HG03135 (cell line): ENCODE measurements at regions not wholly inside any gene's neighbourhood (a gene's known extent, or its start where the extent isn't known, plus 50 kb on each side); places are given as distances from the start of the nearest gene placed in this dataset.

ENCODE experiments used
- ATAC-seq: cut with Tn5 transposase; IDR thresholded peaks from one replicate; pipeline ENCODE4 v1.9.1; 2021; ENCODE audit warnings: mild to moderate bottlenecking, moderate library complexity; ENCODE audit not compliant: unreplicated experiment

- ATAC-seq, result no peak
Measured at GRCh38 chr5:155068616-155069100, 55.1 kb downstream of the KIF4B start.

GRCh38 chr5:155069961-155070360, 56.4 kb downstream of the KIF4B start:
- ATAC-seq, result no peak

DNA sequence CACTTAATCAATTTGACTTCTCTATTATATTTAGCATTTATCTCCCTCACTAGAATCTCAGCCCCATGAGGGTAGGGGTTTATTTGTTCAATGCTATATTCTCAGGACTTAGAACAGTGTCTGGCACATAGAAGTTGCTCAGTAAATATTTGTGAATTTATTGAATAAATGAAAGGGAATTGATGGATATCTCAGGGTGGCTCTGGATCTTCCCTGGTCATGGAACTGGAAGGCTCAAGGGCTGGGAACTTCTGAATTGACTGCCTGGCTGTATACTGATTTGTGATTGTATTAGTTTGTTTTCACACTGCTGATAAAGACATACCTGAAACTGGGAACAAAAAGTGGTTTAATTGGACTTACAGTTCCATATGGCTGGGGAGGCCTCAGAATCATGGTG, 57.2 kb downstream of the KIF4B start:
- ATAC-seq, result no peak

GRCh38 chr5:155076379-155076778, 62.8 kb downstream of the KIF4B start:
- ATAC-seq, result no peak

DNA sequence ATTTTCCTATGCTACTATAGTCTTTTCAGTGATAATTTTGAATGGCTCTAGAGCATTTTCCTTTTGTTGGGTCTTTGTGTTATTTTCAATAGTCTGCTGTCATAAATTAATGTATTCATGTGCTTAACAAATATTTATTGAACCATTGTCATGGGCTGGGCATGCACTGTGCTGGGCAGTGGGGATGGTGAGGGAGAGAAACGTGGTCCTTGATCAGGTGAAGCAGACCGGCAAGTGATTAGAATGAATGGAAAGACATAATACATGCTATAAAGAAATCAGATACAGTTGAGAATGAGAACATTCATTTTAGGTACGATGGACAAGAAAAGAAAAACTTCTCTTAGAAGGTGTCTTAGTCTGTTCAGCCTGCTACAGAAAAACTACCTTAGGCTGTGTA, 66.1 kb downstream of the KIF4B start:
- no peak for ATAC-seq

DNA sequence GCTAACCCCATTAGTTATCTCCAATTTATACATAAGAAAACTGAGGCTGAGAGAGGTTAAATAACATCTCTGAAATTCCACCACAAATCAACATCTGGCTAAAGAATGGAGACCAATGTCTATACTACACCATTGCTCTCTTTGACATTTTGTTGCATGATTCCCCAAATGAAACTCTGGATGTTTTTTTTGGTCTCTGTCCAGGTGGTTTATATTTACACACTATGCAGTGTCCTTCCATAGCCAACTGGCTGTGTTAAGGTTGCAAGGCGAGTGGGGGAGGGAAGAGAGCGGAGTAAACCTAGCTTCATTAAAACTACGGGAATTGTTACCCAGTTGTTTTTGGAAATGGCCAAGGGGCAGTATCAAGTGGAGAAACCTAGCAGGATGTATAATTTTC, 67.2 kb downstream of the KIF4B start:
- no peak for ATAC-seq

GRCh38 chr5:155081618-155082017, 68.1 kb downstream of the KIF4B start:
- ATAC-seq, result no peak

DNA sequence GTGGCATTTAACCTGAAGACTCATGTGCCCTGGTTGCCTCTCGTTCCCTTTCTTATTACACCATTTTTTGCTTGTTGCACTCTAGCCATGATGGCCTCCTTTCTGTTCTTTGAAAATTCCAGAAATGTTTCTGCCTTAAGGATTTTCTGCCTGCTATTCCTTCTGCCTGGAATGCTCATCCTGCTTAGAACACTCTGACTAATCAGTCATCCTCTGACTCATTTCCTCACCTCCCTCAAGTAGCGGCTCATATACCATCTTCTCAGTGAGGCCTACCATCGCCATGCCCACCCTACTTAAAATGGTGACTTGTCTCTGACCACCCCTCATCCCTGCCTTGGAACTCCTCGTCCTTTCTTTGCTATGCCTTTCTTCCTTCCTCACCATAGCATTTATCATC, 68.8 kb downstream of the KIF4B start:
- no peak for ATAC-seq

DNA sequence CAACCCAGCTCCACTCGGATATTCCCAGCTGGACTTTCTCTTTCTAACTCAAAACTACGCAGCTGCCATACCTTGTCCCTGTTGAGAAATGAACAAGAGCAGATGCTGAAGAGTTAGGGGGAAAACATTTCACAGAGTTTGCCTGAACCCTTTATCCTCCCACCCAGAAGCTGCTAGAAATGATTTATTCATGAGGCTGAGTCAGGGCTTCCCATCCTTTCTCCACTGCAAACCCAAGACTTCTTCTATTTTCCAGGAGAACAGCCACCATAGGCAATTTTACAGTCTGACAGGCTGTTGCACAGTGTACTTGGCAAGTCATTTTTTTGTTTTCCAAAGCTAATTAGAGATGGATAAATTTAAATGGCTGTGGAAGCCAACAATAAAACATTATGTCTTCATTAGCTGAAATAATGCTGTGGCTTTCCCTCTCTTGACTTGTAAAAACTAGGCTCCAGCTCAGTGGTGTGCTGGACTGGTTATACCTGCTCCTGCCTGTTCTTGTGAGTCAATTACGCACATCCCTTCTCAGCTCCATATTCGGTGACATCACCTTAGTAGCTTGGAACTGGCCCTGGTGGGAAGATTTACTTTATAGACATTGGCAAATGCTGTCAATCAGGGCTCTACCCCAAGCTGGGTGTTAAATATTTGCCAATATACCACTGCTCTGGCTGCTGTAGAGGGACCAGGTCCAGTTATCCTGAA, 71.9 kb downstream of the KIF4B start:
- no peak for ATAC-seq

GRCh38 chr5:155087036-155087435, 73.5 kb downstream of the KIF4B start:
- no peak for ATAC-seq

DNA sequence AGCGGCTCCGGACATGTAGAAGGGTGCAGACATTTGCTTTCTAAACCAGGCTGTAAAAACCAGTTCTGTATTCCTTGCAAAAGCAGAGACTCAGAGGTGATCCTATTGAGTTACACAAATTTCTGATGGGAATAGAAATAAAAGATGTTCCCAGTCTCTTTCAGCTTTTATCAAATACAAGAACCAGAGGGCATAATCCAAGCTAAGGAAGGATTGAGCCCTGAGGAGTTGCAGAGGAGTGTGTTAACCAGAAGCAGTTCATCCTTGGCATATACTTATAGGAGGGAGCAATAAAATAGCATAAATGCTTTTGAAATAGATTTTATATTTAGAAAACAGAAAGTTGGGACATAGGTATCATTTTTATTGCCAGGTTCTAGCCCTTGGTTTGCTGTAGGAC, 75.3 kb downstream of the KIF4B start:
- no peak for ATAC-seq

DNA sequence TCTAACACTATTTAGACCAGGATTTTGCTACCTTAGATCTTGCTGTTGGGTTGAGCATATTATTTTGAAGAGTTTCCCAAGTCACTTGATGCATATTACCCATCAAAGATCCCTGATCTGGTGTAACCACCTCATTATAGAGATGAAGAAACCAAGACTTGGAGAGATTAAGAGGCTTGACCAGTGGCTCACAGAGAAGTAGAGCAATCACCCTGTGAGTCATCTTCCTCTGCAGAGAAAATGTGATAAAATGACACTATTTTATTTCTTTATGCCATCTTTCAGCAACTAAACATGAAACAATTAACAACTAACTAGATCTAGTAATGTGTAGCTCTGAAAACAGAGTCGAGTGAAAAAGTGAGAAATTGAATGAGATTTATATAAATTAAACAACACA, 76.1 kb downstream of the KIF4B start:
- no peak for ATAC-seq

GRCh38 chr5:155091063-155091648, 77.6 kb downstream of the KIF4B start:
- ATAC-seq, result no peak

GRCh38 chr5:155091768-155092717, 78.5 kb downstream of the KIF4B start:
- no peak for ATAC-seq

DNA sequence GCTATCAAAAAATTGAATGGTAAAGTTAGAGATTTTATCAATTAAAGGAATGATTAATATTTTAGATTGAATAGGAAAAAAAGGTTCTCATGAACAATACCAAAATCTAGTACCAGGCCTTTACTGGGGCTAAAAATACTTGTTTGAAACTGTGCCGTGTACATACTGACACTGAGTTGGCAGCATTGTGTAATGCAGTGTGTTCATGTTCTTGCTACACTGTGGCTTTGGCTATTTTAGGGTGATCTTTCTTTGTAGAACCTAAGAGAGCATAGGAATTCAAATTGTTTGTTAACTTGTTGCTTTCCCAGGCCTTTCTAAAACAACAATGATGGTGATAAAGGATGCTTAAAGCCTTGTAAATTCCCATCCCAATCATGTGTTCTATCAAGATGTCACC, 80.9 kb downstream of the KIF4B start:
- no peak for ATAC-seq

- ATAC-seq, result no peak
Measured at GRCh38 chr5:155097995-155098394, 84.4 kb downstream of the KIF4B start.

- ATAC-seq, result no peak
Measured at GRCh38 chr5:155098433-155098832, 84.9 kb downstream of the KIF4B start.

GRCh38 chr5:155101697-155102096, 88.1 kb downstream of the KIF4B start:
- no peak for ATAC-seq

GRCh38 chr5:155103146-155103545, 89.6 kb downstream of the KIF4B start:
- no peak for ATAC-seq

DNA sequence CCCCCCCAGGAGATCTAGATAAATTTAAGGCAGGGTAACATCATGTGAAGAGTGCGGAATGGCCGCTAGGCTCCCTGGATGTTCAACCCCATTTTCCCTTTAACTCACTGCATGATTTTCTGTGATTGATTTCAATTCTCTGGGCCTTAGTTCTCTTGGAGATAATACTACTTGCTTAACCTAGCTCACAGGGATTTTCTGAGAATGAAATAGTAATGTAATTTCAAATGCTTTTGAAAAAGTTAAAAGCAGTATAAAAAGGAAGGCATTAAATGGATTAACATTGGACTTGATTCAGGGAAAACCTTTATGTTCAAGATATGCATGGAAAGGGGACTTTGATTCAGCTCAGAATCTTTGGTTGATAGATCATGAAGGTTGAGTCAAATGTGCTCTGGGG, 90.9 kb downstream of the KIF4B start:
- no peak for ATAC-seq

DNA sequence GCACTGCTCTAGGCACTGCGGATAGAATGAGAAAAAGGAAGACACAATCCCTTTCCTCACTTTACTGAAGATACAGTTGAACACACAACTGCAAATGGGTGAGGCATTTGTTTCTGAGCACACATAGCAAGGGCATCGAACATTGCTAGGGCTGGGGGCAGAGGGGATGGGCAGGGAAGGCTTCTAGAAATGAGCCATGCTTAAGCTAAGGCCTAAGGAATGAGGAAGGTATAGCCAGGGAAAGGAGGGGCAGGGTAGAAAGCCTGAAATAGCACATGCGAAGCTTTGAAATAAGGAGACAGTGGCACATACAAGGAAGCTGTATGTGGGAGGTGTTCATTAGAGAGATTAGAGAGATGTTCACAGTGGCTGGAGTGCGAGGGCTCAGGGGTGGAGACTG, 92.7 kb downstream of the KIF4B start:
- no peak for ATAC-seq

DNA sequence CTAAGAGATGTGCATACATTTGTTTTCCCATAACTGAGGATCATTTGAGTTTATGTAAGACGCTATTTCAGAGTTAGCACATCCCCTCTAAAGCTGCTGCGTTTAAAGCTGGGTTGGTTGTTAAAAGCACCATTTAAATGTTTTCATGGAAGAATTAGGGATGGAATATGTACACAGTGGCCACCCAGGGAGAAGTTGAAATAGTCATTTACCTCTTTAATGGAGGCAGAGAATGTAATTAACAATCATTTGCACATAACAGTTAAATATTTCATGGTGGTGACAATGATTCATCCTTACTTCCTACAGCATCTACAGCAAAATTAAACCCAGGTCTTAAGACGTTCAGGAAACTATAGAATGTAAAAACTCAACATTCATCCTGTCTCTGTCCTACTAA, 100.3 kb downstream of the KIF4B start:
- no peak for ATAC-seq
